ENCODE measurements at regions not wholly inside any gene's neighbourhood (a gene's known extent, or its start where the extent isn't known, plus 50 kb on each side); places are given as distances from the start of the nearest gene placed in this dataset.
"Not testable (repeated sequence)": the region's sequence is repeated elsewhere in the genome, so short reads cannot be mapped to it uniquely, and the experiment has no call there.

DNA sequence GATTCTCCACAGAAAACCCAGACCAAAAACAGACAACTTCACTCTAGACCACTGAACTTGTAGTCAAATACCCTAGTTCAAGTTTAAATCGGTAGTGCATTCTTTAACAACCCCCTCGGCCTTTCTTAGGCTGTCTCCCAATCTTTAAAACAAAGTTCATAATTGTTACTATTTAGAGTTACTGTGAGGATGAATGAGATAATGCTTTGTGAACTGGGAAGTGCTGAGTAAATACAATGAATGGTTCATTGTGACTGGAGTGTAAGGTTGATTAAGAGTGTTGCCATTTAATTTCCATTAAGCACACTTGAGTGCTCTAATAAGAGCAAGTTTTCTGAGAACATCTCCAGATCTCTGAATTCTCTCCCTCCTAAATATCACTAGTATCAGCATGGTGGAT is 228.8 kb upstream of the PIK3R1 start:
- no peak overlapping the region for H3K27ac ChIP-seq
- H3K36me3 ChIP-seq = no peaks in the 10 kb centered on the region
- DNase-seq (ENCODE audit: extremely low spot score in 2 of 2) = no peak
- H3K27me3 ChIP-seq = no peaks in the 10 kb centered on the region
- intact Hi-C loops (cut with DNase I) = no loop called here
- peaks cover 11% of the 10 kb centered on the region for H3K4me1 ChIP-seq
- TF ChIP-seq POLR2A (IDR thresholded peaks at IDR 0.05) (no peak), POLR2AphosphoS5 (IDR thresholded peaks at IDR 0.05; ENCODE audit: insufficient read depth in 1 of 2, low read depth in 1 of 2) (no peak)
- TF ChIP-seq, protein P1, sequence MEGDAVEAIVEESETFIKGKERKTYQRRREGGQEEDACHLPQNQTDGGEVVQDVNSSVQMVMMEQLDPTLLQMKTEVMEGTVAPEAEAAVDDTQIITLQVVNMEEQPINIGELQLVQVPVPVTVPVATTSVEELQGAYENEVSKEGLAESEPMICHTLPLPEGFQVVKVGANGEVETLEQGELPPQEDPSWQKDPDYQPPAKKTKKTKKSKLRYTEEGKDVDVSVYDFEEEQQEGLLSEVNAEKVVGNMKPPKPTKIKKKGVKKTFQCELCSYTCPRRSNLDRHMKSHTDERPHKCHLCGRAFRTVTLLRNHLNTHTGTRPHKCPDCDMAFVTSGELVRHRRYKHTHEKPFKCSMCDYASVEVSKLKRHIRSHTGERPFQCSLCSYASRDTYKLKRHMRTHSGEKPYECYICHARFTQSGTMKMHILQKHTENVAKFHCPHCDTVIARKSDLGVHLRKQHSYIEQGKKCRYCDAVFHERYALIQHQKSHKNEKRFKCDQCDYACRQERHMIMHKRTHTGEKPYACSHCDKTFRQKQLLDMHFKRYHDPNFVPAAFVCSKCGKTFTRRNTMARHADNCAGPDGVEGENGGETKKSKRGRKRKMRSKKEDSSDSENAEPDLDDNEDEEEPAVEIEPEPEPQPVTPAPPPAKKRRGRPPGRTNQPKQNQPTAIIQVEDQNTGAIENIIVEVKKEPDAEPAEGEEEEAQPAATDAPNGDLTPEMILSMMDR (IDR thresholded peaks at IDR 0.05) = no peak
- H3K9me3 ChIP-seq = no peaks in the 10 kb centered on the region
- H3K4me3 ChIP-seq = no peak overlapping the region

GRCh38 chr5:67985686-67986387 is 229.7 kb upstream of the PIK3R1 start:
- Histone ChIP-seq H3K27me3 (no peaks in the 10 kb centered on the region), H3K27ac (no peak overlapping the region), H3K4me1 (peaks cover 11% of the 10 kb centered on the region), H3K9me3 (no peaks in the 10 kb centered on the region), H3K4me3 (no peak overlapping the region), H3K36me3 (no peaks in the 10 kb centered on the region)
- no peak for DNase-seq (ENCODE audit: extremely low spot score in 2 of 2)
- TF ChIP-seq, protein P1 (IDR thresholded peaks at IDR 0.05) = no peak
- TF ChIP-seq POLR2A (IDR thresholded peaks at IDR 0.05) (no peak), POLR2AphosphoS5 (IDR thresholded peaks at IDR 0.05; ENCODE audit: insufficient read depth in 1 of 2, low read depth in 1 of 2) (no peak)
- intact Hi-C loops (cut with DNase I) = no loop called here

DNA sequence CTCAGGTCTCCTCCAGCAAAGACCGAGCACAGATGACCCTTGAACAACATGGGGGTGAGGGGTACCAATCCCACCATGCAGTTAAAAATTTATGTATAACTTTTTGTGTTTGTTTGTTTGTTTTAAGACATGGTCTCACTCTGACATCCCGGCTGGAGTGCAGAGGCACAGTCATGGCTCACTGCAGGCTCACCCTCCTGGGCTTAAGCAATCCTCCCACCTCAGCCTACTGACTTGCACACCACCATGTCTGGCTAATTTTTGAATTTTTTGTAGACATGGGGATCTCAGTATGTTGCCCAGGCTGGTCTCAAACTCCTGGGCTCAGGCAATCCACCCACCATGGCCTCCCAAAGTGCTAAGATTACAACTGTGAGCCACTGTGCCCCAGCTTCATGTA is 231.0 kb upstream of the PIK3R1 start:
- intact Hi-C loops (cut with DNase I) = no loop called here
- Histone ChIP-seq H3K27me3 (no peaks in the 10 kb centered on the region), H3K36me3 (no peaks in the 10 kb centered on the region), H3K27ac (no peak overlapping the region), H3K9me3 (no peaks in the 10 kb centered on the region), H3K4me1 (peaks cover 11% of the 10 kb centered on the region), H3K4me3 (no peak overlapping the region)
- TF ChIP-seq POLR2A (IDR thresholded peaks at IDR 0.05) (no peak), POLR2AphosphoS5 (IDR thresholded peaks at IDR 0.05; ENCODE audit: insufficient read depth in 1 of 2, low read depth in 1 of 2) (no peak)
- TF ChIP-seq, protein P1 (IDR thresholded peaks at IDR 0.05) = no peak
- DNase-seq (ENCODE audit: extremely low spot score in 2 of 2) = no peak

- TF ChIP-seq, protein P1 (IDR thresholded peaks at IDR 0.05) = no peak
- TF ChIP-seq POLR2AphosphoS5 (IDR thresholded peaks at IDR 0.05; ENCODE audit: insufficient read depth in 1 of 2, low read depth in 1 of 2) (peak in 1 of 2 donors; percentile 31), POLR2A (IDR thresholded peaks at IDR 0.05) (no peak)
- DNase-seq (ENCODE audit: extremely low spot score in 2 of 2) = no peak
- Histone ChIP-seq H3K27me3 (no peaks in the 10 kb centered on the region), H3K36me3 (no peaks in the 10 kb centered on the region), H3K4me1 (peaks cover 11% of the 10 kb centered on the region), H3K4me3 (no peak overlapping the region), H3K27ac (no peak overlapping the region), H3K9me3 (no peaks in the 10 kb centered on the region)
- intact Hi-C loops (cut with DNase I) = no loop called here
Measured at GRCh38 chr5:67983251-67984110, 232.1 kb upstream of the PIK3R1 start.

DNA sequence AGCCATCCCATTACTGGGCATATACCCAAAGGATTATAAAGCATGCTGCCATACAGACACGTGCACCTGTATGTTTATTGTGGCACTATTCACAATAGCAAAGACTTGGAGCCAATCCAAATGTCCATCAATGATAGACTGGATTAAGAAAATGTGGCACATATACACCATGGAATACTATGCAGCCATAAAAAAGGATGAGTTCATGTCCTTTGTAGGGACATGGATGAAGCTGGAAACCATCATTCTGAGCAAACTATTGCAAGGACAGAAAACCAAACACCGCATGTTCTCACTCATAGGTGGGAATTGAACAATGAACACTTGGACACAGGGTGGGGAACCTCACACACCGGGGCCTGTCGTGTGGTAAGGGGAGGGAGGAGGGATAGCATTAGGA is 233.4 kb upstream of the PIK3R1 start:
- H3K27me3 ChIP-seq; H3K9me3 ChIP-seq; H3K36me3 ChIP-seq; intact Hi-C loops (cut with DNase I); DNase-seq (ENCODE audit: extremely low spot score in 2 of 2); H3K27ac ChIP-seq; H3K4me3 ChIP-seq: not testable (repeated sequence)
- peaks cover 17% of the 10 kb centered on the region for H3K4me1 ChIP-seq

All from vagina (tissue), 2 donors.